VCaP (cell line): ENCODE measurements at regions not wholly inside any gene's neighbourhood (a gene's known extent, or its start where the extent isn't known, plus 50 kb on each side); places are given as distances from the start of the nearest gene placed in this dataset.
"Not testable (repeated sequence)": the region's sequence is repeated elsewhere in the genome, so short reads cannot be mapped to it uniquely, and the experiment has no call there.

Source experiments
- H3K27ac ChIP-seq: fragments of 450-650 bp; 2 replicates; pipeline ENCODE4 v1.5.1; 2017
- CTCF ChIP-seq: fragments of 450-650 bp; conservative IDR thresholded peaks from 2 replicates; pipeline ENCODE4 v1.5.1; 2017; ENCODE audit warnings: mild to moderate bottlenecking, moderate library complexity

DNA sequence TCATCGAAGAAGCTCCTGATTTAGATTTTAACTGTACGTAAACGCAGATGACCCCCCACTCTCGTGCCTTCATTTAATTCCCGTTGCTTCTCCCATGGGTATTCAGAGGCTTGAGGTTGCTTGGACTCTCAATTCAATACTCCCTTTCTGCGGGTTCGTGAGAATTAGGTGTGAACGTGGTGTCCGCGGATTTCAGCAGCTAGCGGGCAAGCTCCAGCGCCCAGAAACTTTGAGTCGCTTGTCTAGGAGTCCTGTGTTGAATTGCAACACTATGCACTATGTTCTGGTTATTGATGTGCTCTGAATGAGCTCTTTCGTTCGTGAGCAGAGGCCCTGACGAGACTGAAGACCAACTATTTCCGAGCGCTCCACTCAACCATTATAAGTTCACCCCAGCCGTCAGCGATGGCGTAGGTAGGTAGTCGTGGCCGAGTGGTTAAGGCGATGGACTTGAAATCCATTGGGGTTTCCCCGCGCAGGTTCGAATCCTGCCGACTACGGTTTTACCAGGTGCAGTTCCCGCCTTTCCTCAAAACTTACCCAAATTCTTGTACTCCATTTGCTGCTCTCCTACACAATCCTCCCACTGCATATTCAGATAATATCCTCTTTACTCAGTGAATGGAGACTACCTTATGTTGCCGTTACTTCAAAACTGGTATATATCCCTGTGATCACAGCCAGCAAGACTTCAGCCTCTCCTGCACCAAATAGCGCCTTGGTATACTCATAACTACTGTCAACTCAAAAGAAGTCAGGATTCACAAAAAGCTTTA, 72.6 kb upstream of the ZNF184 start:
- H3K27ac ChIP-seq = no peak overlapping the region
- TF ChIP-seq CTCF = no peak

DNA sequence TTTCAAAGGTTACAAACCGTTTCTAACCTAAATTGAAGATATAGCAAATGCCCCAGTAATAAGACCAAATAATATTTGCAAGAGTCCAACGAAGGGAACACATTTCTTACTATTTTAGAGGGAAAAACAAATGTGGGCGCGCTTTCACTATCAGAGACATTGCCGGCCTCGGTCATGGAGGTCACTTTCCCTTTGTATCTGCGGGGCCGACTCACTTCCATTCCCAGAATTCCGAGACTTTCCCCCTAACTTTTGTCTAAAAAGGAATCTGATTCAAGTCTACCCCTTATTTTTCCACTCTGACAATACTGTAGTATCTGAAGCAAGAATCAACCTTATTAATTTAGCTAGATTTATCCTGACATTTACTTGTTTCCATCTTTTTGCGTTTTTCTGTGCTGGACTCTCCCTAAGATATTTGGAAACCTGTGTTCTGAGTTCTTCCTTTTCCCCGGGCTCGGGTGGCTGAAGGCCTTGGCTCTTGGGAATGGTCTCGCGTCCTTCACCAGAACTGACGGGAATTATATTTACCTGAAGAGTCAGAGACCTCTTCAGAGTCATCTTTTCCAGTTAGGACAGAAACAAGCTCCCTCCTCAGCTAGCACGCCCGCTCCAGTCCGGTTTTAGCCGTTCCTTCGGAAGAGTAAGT, 71.8 kb upstream of the ZNF184 start:
- no peak overlapping the region for H3K27ac ChIP-seq
- TF ChIP-seq CTCF = no peak

DNA sequence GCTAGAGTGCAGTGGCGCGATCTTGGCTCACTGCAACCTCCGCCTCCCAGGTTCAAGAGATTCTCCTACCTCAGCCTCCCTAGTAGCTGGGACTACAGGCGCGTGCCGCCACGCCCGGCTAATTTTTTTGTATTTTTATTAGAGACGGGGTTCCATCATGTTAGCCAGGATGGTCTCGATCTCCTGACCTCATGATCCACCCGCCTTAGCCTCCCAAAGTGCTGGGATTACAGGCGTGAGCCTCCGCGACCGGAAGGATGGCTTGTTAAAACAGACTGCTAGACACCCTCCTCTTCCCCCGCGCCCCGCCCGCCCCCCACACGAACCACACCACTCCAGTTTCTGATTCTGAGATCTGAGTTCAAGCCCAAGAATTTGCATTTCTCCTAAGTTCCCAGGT, 71.2 kb upstream of the ZNF184 start:
- not testable (repeated sequence) for H3K27ac ChIP-seq

GRCh38 chr6:27542485-27542884, 69.6 kb upstream of the ZNF184 start:
- no peak for TF ChIP-seq CTCF
- H3K27ac ChIP-seq = no peak overlapping the region

DNA sequence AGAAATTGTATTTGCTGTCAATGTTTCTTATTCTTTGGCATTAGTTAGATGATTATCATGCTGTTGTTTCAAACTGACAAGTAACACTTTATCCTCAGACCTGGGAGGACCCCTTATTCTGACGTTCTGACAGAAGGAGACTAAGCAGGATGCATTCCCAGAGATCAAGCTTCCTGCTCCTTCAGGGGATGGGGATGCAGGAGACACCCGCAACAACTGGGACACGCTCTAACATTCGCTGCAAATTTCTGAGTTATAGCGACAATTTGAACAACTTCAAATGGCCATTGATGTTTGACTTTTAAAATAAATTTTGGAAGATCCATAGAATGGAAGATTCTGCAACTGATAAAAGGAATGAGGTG, 69.0 kb upstream of the ZNF184 start:
- no peak overlapping the region for H3K27ac ChIP-seq
- no peak for TF ChIP-seq CTCF

DNA sequence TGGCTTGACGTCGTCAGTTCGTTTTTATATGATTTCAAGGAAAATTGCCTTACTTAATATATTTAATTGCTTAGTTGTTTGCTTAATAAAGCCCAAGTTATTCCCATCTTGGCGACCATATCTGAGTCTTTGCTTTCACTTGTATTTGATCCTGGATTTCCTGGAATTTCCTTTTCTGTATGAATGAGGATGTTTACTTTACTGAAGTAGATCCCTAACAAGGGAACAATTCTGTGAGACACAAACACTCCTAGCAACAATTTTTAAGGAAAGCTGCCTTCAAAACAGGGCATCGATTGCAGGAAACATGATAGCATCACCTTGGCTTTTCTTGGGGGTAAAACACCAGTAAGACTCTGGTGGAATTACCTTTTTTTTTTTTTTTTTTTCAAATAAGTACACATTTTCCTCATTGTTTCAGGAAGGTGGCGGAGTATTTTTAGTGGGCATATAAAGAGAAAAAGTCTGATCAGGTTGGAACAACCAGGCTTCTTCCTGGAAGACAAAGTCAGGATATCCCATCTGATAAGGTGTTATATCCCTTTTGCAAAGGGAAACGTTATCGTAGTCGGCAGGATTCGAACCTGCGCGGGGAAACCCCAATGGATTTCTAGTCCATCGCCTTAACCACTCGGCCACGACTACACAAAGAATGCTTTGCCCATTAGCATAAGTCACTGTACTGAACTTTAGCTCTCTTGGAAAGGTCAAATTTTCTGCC, 68.5 kb upstream of the ZNF184 start:
- H3K27ac ChIP-seq = no peak overlapping the region
- TF ChIP-seq CTCF = no peak

- TF ChIP-seq CTCF = no peak
- no peak overlapping the region for H3K27ac ChIP-seq
These were observed 66.6 kb upstream of the ZNF184 start for GRCh38 chr6:27539551-27539950.
